Glomerular visceral epithelial cell (primary cell): ENCODE measurements at regions not wholly inside any gene's neighbourhood (a gene's known extent, or its start where the extent isn't known, plus 50 kb on each side); places are given as distances from the start of the nearest gene placed in this dataset.
"Not testable (repeated sequence)": the region's sequence is repeated elsewhere in the genome, so short reads cannot be mapped to it uniquely, and the experiment has no call there.

Experiments
- DNase-seq: peaks from one replicate; pipeline ENCODE4 v3.0.0-alpha.2; 2016; ENCODE audit errors: extremely low spot score

GRCh38 chr6:4460586-4461475, 315.4 kb upstream of the CDYL start:
- DNase-seq, result no peak

DNA sequence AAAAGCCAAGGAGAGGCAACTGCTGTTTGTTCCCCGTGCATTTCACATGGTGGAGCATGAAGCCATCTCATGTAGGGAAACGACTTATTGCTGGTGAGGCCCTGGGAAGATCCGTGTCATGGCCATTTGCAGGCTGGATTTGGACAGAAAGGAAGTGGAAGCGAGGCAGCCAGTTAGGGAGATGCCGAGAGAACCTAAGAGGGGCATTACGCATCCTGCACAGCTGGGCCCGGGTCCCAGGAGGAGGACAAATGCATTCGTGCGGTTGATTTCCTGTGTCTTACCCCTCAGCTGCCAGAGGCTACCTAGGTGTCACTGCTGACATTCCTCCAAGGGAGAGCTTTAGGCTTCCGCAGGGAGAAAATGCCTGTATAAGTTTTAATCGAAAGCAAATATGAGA, 316.2 kb upstream of the CDYL start:
- DNase-seq, result no peak

DNA sequence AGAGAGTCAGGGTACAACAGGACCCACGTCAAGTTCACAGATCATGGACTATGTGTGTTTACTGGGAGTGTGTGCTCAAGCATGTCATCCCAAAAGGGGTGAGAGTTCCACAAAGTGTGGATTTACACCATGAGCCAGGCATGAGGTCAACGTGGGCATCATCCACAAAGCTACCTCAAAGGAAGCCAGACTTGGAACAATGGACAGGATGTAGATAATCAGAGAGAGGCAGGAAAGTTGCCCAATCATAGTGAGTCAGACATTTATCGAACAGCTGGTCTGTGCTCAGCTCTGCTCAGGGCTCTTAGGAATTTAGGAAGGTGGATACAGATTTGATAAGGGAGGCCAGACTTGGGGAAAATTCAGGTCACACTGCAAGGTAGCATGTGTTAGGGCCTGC, 317.2 kb upstream of the CDYL start:
- no peak for DNase-seq

DNA sequence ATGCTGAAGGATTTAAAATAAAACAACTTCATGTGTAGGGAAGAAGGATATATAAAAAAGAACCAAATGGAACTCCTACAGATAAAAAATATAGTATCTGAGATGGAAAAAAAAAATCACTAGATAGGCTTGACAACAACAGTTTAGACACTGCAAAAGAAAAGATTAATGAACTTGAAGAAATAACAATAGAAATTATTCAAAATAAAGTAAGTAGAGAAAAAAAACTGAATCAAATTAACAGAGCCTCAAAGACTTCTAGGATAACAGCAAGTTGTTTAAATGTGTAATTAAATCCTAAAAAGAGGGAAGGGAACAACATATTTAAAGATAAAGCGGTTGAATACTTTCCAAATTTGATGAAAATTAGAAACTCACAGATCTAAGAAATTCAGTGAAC, 316.3 kb upstream of the ECI2 start:
- DNase-seq, result no peak

DNA sequence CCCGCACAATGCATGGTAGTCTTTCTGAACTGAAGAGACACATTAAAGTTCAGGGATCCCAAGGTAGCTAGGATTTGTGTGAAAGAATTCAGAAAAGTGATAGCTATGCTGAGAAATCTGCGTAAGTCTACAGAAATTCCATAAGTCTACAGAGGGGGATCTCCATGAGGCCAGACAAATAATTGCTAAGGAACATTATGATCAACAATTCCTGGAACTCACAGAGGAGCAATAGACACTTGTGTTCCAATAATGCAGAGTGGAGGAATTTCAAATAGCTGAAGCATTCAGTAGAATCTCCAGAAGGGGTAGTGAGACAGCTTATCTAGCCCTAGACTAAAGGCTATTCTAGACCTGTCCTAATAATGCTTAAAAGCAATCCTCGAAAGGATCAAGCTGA, 315.7 kb upstream of the ECI2 start:
- DNase-seq, result no peak

DNA sequence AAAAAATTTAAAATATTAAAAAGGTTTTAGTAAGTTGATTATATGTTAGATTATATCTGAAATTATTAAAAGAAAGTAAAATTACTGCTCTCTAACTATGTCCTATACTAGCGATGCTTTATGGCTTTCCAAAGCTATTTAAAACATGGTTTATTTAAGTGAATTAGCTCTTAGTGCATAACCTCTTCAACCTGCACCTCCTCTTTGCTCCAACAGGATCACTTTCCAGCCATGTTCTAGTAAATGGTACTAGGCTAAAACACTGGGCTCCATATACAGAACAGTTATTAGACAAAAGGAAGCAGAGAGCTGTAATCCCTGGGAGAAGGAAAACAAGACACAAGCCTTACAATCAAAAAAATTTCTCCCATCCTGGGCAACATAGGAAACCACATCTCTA, 314.9 kb upstream of the ECI2 start:
- DNase-seq, result no peak

GRCh38 chr6:4449409-4449808, 314.0 kb upstream of the ECI2 start:
- no peak for DNase-seq

GRCh38 chr6:4448841-4449240, 313.5 kb upstream of the ECI2 start:
- no peak for DNase-seq

GRCh38 chr6:4447639-4448330, 312.4 kb upstream of the ECI2 start:
- no peak for DNase-seq

- no peak for DNase-seq
Measured at GRCh38 chr6:4446982-4447381, 311.6 kb upstream of the ECI2 start.

DNA sequence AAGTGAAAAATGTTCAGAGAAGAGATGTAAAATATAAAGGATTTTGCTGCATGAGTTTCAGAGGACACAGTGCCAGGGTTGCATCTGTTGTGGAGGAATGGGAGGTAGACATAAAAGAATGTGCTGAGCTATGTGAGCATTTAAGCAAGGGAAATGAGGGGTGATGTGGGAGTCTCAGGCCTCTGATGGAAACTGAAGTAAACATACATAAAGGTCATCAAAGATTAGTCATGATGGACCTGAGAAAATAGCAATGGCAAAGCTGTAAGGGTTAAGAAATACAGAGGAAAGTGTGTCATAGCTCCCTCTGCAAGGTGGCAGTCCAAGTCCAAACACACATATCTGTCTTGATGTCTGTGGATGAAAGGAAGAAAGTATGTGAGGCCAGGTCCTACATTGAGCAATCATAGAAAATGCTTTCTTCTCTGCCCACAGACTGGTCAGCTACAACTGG, 306.6 kb upstream of the ECI2 start:
- DNase-seq, result no peak

DNA sequence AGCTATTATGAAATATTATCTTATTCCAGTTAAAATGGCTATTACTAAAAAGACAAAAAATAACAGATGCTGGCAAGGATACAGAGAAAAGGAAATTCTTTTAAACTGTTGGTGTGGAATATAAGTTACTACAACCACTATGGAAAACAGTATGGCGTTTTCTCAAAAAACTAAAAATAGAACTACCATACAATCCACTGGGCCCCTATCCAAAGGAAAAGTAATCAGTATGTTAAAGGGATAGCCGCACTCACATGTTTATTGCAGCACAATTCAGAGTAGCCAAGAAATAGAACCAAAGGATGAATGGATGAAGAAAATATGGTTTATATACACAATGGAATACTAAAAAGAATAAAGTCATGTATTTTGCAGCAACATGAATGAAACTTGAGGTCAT, 303.8 kb upstream of the ECI2 start:
- no peak for DNase-seq

DNA sequence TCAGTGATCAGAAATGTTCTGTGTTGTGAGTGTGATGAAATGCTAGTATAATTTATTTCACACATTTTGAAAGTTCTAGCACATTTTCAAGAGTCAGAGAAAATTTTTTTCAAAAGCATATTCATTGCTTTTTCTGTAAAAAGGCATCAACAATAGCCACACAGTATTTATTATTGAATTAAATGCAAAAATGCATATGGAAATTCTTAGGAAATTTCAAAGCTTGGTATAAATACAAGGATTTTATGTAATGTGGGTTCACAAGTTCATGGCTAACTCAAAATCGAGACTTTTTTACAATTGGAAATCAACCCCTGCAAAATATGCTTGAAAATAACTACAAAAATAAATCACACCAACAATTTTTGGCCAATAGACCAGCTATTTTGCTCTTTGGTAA, 302.0 kb upstream of the ECI2 start:
- DNase-seq, result no peak

GRCh38 chr6:4435981-4436445, 300.6 kb upstream of the ECI2 start:
- DNase-seq, result no peak

GRCh38 chr6:4434655-4435054, 299.3 kb upstream of the ECI2 start:
- no peak for DNase-seq

DNA sequence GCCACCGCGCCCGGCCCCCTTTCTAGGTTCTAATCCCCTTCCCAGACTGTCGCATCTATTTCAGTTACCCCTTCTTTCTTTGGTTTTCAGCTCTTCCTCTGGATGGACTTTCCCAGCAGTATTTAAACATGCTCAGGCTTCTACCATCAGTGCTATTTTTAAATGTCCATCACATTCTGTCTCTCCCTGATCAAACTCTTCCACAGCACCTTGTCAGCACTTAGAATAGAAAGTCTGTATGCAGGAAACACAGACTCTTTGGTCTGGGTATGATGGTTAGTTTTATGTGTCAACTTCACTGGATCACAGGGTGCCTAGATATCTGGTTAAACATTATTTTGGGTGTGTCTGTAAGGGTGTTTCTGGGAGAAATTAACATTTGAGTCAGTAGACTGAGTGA, 297.8 kb upstream of the ECI2 start:
- no peak for DNase-seq

DNA sequence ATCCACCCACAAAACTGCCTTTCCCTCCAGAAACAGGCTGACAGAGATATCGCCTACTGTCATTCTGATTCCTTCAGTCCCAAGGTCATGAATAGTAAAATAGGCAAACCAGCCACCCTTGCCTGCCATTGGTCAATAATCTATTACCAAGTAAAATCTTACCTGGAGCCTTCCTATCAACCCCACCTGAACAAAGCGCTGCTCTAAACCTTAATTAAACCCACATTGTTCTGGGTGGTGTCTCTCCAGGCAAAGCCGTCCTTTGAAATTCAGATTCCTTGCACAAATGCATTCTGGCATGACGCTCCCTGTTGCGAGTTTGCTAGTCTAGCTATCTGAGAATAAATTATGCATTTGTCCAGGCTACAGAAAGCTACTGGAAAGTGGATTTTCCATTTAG, 291.6 kb upstream of the ECI2 start:
- DNase-seq, result no peak

- DNase-seq, result no peak
Measured at GRCh38 chr6:4421837-4422236, 286.5 kb upstream of the ECI2 start.

- DNase-seq, result no peak
Measured at GRCh38 chr6:4420160-4420865, 284.9 kb upstream of the ECI2 start.

GRCh38 chr6:4415549-4415948, 280.2 kb upstream of the ECI2 start:
- no peak for DNase-seq

- DNase-seq, result not testable (repeated sequence)
Measured at GRCh38 chr6:4414078-4414477, 278.7 kb upstream of the ECI2 start.

- no peak for DNase-seq
Measured at GRCh38 chr6:4413073-4413472, 277.7 kb upstream of the ECI2 start.

DNA sequence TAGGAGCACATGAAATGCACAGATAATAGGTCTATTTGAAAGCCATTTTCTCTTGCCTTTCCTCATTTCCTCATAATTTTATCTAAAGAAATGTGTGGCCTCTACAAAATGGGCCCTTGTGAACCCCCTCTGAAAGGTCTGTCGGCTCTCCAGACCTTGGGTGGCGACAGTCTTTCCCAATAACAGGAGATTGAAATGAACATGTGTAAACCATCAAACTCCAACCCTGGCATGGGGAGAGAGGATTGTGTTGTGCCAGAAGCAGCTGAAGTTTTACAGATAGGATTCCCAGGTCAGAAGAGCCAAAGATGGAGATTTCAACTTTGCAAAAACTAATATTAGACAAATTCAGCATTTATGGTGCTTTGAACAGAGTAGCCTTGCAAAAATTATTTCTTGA, 277.1 kb upstream of the ECI2 start:
- DNase-seq, result no peak
